HG03280 (cell line): ENCODE measurements at regions not wholly inside any gene's neighbourhood (a gene's known extent, or its start where the extent isn't known, plus 50 kb on each side); places are given as distances from the start of the nearest gene placed in this dataset.

Source experiments
- ATAC-seq: cut with Tn5 transposase; IDR thresholded peaks from one replicate; pipeline ENCODE4 v1.9.1; 2021; ENCODE audit warnings: mild to moderate bottlenecking, moderate library complexity; ENCODE audit not compliant: unreplicated experiment

DNA sequence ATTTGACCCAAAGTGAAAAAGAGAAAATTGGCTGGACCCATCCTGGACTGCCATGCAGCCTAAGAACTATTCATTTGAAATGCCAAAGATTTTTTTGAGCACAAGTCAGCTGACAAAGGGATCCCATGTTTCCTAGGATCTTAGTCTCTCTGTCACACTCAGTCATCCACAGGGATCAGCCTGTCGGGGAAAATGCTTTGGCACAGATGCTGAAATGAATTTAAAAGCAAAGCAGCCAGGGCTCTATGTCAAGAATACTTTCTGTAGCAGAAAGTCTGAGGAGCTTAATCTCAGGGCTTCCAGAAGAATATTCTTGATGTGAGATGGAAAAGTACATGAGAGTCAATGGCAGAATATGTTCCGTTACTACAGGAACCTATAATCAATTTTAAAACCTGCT lies 1900.8 kb downstream of the MRPL39 start:
- ATAC-seq: no peak

DNA sequence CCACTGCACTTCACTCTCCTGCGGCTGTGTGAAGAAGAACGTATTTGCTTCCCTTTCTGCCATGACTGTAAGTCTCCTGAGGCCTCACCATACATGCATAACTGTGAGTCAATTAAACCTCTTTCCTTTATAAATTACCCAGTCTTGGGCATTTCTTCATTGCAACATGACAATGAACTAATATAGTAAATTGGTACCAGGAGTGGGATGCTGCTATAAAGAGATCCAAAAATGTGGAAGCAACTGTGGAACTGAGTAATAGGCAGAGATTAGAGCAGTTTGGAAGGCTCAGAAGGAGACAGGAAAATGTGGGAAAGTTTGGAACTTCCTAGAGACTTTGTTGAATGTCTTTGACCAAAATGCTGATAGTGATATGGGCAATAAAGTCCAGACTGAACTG lies 1907.9 kb downstream of the MRPL39 start:
- ATAC-seq: no peak

DNA sequence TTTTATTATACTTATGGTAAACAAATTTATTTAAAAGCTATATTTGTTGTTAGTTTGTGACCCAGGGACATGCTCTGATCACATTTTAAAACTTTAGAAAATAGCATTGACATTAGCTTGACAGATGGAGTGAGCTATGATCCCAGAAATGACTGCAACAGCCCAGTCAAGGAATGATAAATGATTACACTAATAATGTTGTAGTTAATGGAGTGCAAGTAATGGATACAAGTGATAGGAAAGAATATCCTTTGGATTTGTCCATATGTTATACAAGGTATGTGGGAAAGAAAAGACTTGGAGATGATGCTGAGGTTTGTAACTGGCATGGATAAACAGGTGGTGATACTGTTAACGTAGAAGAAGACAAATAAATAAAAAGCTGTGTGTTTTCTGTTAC lies 1908.7 kb downstream of the MRPL39 start:
- ATAC-seq: no peak

DNA sequence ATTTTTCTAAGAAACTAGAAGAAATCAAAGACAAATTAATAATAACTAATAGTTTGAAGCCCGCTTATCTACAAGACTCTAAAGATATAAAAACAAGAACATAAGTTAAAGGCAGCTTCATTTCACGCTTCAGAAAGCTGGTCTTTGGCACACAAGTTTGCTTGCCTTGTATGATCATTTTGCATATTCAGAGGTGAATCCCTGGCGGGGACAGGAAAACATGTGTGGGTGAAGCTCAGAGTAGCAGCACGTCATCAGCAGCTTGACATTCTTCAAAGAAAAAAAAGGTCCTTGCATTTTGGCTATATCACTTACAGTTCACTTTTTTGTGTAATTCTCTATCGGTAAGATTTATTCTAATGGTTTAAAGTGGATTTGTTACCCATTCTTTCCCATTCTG lies 1911.8 kb downstream of the MRPL39 start:
- ATAC-seq: no peak

DNA sequence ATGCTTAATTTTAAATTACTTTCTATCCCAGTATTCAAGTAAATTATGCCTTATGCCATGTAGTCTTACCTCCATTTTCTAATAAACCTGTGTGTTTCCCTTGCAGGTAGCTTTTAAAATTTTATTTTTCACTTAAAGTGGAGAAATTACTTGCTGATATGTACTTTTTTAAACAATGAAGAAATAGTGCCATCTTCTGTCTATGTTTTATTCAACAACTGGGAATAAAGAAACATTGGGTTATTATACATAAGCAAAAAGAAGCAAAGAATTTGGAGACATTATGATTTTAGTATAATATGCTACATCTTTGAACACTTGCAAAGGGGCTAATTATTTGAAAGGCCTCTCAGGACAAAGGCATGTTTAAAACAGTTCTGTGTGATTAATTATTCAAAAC lies 1912.9 kb downstream of the MRPL39 start:
- ATAC-seq: no peak

DNA sequence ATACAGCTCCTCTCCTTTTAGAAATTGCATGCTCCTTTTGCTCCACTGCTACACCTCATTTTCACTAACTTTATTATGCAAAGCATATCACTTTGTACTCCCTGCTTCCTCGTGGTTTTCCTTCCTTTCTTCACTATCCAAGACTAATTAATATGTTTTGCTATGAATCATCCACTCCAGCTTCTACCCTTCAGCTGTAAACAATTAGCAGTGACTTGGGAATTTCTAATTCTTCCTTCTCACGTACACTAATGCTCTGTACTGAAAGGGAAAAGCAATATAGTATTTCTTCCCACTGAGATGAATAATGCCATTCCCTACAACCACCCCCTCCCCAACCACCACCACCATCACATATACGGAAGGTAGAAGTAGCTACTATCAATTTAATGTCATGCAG lies 1917.0 kb downstream of the MRPL39 start:
- ATAC-seq: no peak

DNA sequence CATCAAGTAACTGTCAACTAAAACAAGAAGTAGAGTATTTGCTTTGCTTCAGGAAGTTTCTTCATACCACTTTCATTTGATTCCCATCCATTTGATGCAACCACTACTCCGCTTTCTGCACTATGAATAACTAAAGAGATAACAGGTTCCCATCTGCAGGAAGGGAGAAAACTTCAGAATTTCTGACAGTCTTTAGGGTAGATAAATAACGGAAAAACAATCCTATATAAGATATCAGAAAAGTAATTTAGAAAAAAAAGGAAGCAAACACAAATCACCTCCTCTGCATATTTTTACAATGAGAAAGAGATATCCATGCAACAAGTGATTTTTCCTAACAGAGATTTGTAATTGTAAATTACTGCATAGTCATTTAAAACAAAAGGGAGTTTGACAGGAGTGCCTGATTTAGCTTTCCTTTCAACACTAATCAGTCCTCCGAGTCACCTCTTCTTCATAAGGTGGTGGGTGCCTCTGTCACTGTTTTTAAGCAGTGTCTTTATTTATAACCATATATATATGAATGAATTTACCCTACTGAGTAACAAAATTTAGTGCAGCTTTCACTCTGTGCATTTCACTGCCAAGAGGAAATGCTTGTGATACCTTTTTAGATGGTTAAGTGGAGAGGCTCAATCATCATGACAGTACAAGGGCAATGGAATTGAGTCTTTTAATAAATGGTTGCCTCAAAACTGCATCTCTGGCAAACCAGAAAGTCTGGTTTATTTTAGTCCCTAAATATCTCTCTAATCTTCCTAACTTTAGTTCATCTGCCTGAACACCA lies 1920.4 kb downstream of the MRPL39 start:
- no peak for ATAC-seq

DNA sequence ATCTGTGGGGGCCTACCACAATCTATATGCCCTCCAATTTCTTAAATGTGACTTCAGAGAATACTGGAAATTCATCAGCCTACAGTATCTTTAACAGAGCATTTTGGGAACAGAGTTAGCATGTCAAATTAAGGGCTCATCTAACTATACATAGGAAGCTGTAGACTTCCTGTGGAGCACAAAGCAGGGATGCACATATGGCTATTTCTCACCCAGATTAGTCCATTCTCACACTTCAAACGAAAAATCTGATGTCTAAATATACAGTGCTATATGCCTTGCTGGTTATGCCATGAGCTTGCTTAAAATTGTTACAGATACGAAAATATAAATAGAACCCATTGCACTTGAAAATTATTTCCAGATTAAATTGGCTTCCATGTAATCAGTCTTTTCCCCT lies 1922.8 kb downstream of the MRPL39 start:
- no peak for ATAC-seq

DNA sequence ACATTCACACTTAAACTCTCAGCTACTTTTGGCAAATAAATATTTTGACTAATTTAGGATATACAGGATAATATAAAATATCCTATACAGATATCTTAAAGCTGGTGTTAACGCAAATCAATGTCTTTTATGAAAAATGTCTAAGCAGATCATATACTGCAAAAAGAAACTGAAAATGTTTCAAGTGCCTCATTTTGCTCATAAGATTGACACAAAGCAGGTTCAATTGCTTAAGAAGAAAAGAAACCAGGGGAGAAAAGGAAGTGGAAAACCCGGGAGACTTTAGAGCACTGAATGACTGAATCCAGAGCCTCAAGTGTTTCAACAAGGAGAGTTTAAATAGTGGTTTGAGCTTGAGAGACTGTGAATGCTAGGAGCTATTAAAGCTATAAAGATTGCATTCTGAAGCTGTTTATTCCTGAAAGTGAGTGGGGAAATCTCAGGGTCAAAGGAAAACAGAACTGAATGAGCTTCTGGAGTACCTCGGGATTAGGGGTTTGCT lies 1943.0 kb downstream of the MRPL39 start:
- no peak for ATAC-seq

DNA sequence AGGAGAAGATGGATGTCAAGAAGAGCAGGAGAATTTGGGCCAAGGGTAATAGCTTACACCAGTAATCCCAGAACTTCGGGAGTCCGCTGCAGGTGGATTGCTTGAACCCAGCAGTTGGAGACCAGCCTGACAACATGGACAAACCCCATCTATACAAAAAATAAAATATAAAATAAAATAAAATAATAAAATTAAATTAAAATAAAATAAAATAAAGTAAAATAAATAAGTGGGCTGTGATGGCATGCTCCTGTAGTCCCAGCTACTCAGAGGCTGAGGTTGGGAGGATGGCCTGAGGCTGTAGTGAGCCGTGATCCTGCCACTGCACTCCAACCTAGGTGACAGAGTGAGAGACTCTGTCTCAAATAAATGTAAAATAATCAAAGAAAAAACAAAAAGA lies 1946.7 kb downstream of the MRPL39 start:
- no peak for ATAC-seq

DNA sequence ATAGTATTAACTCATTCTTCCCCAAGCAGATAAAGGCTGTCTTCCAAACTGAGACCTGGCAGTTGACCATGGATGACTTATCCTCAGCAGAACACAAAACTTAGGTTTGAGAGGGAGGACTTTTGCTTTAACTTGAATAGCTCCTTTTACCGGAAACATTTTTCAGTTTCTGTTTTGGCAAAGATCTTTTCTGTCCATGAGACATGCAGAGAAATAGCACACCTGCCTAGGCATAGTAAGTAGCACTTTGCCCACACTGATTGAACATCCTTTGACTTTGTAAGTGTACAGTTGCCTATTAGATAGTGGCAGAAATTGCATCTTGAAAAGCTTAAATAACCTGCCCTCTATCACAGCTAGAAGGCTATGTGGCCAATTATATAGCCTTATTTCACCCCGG lies 1962.5 kb downstream of the MRPL39 start:
- ATAC-seq: no peak

DNA sequence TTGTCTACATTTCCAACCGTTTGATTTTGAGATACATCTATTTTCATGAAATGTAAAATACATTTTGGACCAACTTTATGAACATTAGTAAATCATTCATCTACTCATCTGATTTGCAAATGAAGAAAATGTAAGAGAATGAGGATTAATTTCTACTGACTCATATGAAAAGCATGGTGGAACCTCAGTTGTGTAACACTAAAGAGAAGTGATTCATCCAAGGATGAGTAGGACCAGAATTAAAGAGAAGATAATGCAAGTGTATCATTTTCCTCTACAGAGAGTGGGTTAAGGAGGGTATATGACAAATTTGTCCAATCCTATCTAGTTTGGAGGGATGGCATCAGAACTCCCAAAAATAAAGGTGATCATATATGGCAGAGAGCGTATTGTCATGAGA lies 1967.6 kb downstream of the MRPL39 start:
- no peak for ATAC-seq

DNA sequence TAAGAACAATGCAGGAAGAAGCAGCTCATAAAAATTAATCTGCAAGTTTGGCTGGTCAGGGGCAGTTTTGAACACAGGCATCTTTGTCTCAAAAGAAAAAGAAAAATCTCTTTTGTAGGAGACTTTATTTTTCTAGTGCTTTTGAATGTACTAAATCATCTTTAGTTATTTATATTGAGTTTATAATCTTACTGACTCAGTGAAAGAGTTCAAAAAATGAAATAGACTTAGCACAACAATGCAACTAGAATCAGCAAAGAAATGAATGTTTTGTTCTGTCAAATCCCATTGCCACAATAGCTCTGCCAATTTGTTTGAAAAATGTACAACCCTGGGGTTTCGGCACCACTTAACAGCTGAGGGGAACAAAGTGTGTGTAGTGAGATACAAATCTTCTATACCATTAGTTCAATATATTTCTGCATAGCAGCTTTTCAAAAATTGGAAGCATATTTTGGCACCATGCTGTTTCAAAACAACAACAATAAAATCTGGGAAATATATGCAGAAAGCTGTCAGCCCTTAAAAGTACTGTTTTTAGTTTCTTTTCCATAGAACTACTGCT lies 1969.1 kb downstream of the MRPL39 start:
- no peak for ATAC-seq

DNA sequence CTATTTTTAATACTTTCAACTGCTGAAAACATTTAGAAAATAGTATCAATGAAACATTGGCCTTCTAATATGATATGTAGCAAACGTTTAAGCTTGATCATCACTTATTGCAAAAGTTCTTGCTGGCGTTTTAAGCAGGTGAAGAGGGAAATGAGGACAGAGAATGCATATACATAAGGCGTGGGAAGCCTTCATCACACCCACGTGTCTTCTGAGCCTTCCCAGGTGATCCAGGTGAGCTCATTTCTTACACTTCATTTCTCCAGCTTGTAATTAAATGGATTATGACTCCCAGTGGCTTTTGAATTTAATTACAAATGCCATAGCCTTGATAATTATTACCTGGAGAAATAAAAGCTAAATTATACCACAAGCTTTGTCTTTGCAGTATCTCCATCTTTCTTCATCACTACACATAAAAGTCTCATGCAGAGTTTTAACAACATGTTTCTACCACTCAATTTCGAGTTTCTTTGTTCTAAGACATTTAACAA lies 1973.8 kb downstream of the MRPL39 start:
- no peak for ATAC-seq

DNA sequence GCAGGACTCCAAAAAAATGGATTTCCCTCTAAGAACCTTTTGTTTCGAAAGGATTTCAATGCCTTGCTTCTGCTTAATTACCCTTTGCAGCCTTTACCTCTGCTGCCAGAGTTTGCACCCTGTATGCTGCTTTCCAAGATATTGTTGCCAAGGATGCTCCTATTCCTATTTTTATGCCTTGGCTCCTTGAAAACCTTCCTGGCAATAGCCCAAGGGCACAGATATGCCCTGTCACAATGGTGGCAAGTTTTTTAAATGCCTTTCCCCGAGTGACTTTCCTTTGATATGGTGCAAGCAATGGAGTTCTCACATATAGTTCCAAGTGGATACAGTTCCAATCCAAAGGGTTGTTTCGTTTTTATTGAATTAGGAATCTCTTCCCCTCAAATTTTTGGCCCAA lies 1983.0 kb downstream of the MRPL39 start:
- no peak for ATAC-seq

DNA sequence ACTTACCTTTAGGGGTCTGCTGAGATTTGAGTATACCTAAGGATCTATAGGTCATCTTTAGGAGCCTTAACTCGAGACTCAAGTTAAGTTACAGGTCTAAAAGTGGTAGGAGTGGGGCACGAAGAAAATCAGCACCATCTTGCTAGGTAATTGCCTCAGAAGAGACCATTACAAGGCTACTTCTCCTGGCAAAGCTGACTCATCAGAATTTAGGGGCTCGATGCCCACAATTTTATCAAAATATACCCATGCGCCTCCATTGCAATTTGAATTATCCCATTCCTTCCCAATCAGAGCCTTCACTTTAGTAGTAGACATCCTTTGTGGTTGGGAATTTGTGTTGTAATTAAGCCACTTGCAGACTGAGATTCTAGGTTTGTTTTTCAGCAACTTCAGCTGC lies 1994.3 kb downstream of the MRPL39 start:
- ATAC-seq: no peak

DNA sequence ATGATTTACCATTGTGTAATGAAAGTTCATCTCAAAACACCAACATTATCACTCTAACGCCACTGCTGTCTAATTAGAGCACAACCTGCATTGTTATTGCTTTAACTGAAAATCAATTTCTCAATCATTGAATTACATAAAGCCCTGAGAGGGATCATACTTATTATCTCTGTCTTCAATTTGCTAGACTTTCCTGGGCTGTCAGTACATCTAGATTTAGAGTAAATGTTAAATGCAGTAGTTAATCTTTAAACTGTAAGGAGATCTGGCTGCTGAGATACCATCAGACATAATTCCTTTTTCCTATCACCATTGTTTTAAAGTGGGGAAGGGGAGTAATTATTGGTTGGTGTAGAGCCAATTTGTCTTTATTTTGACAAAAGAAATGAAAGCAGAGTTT lies 1995.1 kb downstream of the MRPL39 start:
- ATAC-seq: no peak

DNA sequence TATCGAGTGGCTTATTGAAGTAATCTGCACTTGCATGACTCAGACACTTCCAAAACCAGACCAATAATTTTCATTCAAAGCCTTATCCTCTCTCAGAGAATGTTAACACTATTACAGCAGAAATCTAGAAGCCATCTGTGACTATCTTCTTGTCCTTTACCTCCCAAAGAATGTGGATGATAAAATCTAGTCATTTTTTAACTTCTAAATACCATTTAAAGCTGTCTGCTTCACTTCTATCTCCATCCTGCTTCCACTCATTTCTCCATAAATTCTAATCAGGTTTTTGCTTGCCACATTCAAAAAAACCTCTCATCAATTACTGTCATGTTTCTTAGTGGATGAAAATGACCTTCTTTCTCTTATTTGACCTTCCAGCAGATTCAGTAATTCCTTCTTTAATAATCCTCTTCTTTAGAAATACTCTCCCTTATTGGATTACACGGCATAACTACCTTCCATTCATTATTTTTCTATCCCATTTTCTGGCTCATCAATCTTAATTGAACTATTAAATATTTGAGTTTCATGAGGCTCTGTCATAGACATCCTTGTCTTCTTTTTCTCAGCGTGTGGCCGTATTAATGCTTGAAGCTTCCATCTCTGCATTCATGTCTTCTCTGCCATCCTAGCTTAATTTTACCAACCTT lies 1999.4 kb downstream of the MRPL39 start:
- ATAC-seq: no peak

DNA sequence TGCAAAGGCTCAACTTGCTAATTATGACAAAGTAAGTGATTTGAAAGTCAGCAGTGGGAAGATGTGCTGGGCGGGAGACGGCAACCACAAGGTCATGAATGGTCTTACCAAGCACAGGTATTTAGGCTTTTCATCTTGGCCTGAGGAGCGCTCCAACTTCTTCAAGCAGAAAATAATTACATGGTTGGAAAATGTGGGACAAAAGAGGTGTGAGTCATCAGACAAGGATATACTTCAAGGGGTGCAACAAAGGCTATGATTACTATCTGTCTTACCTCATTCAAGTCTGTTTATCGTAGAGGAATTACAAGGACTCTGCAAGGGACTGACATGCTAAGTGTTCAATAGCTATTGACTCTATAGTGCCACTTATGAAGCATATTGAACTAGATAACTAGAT lies 2005.7 kb downstream of the MRPL39 start:
- no peak for ATAC-seq

DNA sequence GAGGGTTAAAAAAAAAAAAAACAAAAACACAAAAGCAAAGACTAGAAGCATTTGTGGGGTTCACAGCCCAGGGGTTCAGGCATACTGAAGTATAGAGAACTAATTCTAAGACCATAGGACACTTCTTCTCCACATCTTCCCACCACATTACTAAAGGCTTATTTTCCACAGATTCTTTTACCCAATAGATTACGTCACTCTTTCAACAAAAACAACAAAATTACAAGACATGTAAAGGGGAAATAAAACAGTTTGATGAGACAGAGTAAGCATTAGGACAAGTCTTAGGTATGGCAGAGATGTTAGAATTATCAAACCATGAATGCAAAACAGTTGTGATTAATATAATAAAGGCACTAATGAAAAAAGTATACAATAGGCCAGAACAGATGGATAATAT lies 2013.7 kb downstream of the MRPL39 start:
- ATAC-seq: no peak

DNA sequence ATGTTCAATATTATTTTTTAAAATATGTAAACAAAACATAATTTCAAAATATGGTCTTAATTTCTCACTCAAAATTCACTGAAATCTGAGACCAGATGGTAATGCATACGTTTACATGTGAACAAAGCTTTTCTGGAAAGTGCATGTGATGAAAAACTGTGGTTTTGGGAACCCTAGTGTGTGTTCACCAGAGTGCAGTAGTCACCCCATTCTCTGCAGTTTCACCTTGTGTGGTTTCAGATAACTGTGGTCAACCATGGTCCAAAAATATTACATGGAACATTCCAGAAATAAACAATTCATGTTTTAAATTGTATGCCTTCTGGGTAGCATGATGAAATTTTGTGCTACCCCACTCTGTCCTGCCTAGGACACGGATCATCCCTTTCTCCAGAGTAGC lies 2021.9 kb downstream of the MRPL39 start:
- no peak for ATAC-seq

DNA sequence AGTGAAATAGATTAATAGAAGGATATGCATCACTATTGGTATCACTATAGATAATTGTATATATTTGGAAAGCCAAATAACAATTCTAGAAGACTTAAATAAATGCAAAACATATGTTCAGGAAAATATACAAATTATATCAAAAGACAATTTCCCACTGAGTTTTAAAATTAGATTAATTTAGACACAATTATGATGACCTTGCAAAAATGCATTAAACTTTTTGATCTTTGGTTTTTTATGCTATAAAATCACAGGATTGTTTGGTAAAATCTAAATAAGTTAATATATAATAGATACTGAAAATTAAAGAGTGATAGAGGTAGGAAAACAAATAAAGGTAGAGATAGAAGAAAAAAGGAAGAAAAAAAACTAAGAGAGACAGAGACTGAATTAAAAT lies 2027.7 kb downstream of the MRPL39 start:
- ATAC-seq: no peak
